GM12878 (cell line): ENCODE measurements at regions not wholly inside any gene's neighbourhood (a gene's known extent, or its start where the extent isn't known, plus 50 kb on each side); places are given as distances from the start of the nearest gene placed in this dataset.

Experiments
- ATAC-seq: fragments of 200-7000 bp; cut with Tn5 transposase; 3 replicates; pipeline ENCODE4 v1.9.1; 2020; ENCODE audit warnings: mild to moderate bottlenecking, moderate library complexity
- BruUV-seq: library from RNA; stranded (reverse); fragments of 400-500 nt; replicated peaks from 2 replicates; lab custom pipeline; 2021; lab: Mats Ljungman, UMichigan
- CTCF ChIA-PET: fragments of 300-600 bp; sonication (Branson Sonifier 250); formaldehyde crosslinking; extraction: SDS; loops from one replicate; lab custom pipeline; 2021; ENCODE audit warnings: inconsistent platforms; lab: Yijun Ruan, JAX
- POLR2A ChIA-PET: fragments of 350-600 bp; formaldehyde crosslinking; extraction: SDS; loops from one replicate; lab custom pipeline; 2021; ENCODE audit warnings: inconsistent platforms; lab: Charles Lee
- RAD21 ChIA-PET: fragments of 300-600 bp; sonication (Branson Sonifier 250); formaldehyde crosslinking; loops from one replicate; lab custom pipeline; 2023; ENCODE audit warnings: antibody characterized with exemption; ENCODE audit not compliant: unreplicated experiment; lab: Charles Lee
- SMC1A ChIA-PET: fragments of 300-600 bp; sonication (Branson Sonifier 250); formaldehyde crosslinking; loops from one replicate; lab custom pipeline; 2023; ENCODE audit not compliant: unreplicated experiment, uncharacterized antibody; lab: Charles Lee
- DNase-seq: peaks from one replicate; pipeline ENCODE4 v3.0.0-alpha.2; 2011; ENCODE audit warnings: low read depth, low spot score
- FAIRE-seq: peaks from 3 replicates; lab custom pipeline; 2011; peaks lifted over from hg19 to GRCh38; lab: Jason Lieb, UNC
- H2AFZ ChIP-seq: 2 replicates; pipeline ENCODE4 v1.6.0; 2011; ENCODE audit warnings: low read depth, low read length, control low read depth; ENCODE audit not compliant: control insufficient read depth
- H3K27ac ChIP-seq: 2 replicates; pipeline ENCODE4 v1.5.1; 2011; ENCODE audit warnings: control low read depth; ENCODE audit not compliant: control insufficient read depth, insufficient read depth
- H3K27me3 ChIP-seq, 2 experiments: replicated peaks in 1 of 2; 2 replicates each; pipeline versions ENCODE4 v1.6.0 to v1.6.1; 2011; ENCODE audit warnings: low read length in 1 of 2; ENCODE audit not compliant: control insufficient read depth in 2 of 2, insufficient read depth in 2 of 2
- H3K36me3 ChIP-seq, 2 experiments: 2 replicates each; pipeline ENCODE4 v1.5.1; 2011; ENCODE audit warnings: low read length in 1 of 2; ENCODE audit not compliant: control insufficient read depth in 2 of 2, insufficient read depth in 2 of 2
- H3K4me1 ChIP-seq: 2 replicates; pipeline ENCODE4 v1.6.1; 2011; ENCODE audit warnings: mild to moderate bottlenecking, low read length, moderate library complexity, mixed read lengths; ENCODE audit not compliant: control insufficient read depth, insufficient read depth
- H3K4me2 ChIP-seq: 2 replicates; pipeline ENCODE4 v1.6.0; 2011; ENCODE audit warnings: control low read depth; ENCODE audit not compliant: control insufficient read depth, insufficient read depth
- H3K4me3 ChIP-seq: fragments of 200-600 bp; sonication (generic); 2 replicates; pipeline ENCODE4 v1.5.1; 2016
- H3K79me2 ChIP-seq: 2 replicates; pipeline ENCODE4 v1.6.0; 2011; ENCODE audit warnings: low read length; ENCODE audit not compliant: control insufficient read depth, insufficient read depth
- H3K9ac ChIP-seq: 2 replicates; pipeline ENCODE4 v1.8.0; 2011; ENCODE audit warnings: low read length, control low read depth, mixed read lengths; ENCODE audit not compliant: control insufficient read depth, insufficient read depth
- H3K9me3 ChIP-seq: replicated peaks from 3 replicates; pipeline ENCODE4 v1.5.1; 2011; ENCODE audit warnings: mild to moderate bottlenecking, low read length; ENCODE audit not compliant: control insufficient read depth, insufficient read depth
- H4K20me1 ChIP-seq: 2 replicates; pipeline ENCODE4 v1.6.0; 2011; ENCODE audit not compliant: control insufficient read depth, insufficient read depth
- ATF3 ChIP-seq: IDR thresholded peaks from 2 replicates; pipeline ENCODE4 v1.6.1; 2011; ENCODE audit warnings: low read depth, mild to moderate bottlenecking, low read length, moderate library complexity, borderline replicate concordance; ENCODE audit errors: extremely low read depth
- REST ChIP-seq: IDR thresholded peaks from 2 replicates; pipeline ENCODE4 v1.6.1; 2012; ENCODE audit warnings: mild to moderate bottlenecking, low read depth, low read length
- TCF7 ChIP-seq: IDR thresholded peaks from 2 replicates; pipeline ENCODE4 v1.6.1; 2014; ENCODE audit warnings: antibody characterized with exemption, borderline replicate concordance
- USF2 ChIP-seq: IDR thresholded peaks from 2 replicates; pipeline ENCODE4 v1.6.1; 2011; ENCODE audit warnings: low read depth, low read length, improper control_type of control experiment, borderline replicate concordance
- WGBS: methylation state at CpG from one replicate; pipeline ENCODE4 v1.1.6; 2016; ENCODE audit warnings: low lambda C conversion rate; ENCODE audit not compliant: insufficient replicate concordance, insufficient coverage; ENCODE audit errors: missing lambda C conversion rate; 5-methylcytosine and 5-hydroxymethylcytosine counted together
- in situ Hi-C: fragments of 300-500 bp; cut with MboI; formaldehyde crosslinking; loops from 9 replicates; pipeline ENCODE4 v1.14.3; 2018; ENCODE audit warnings: mixed read lengths
- intact Hi-C: fragments of 100-400 bp; cut with micrococcal nuclease; formaldehyde crosslinking; loops from one replicate; pipeline ENCODE4 v1.14.2; 2022; ENCODE audit not compliant: unreplicated experiment

GRCh38 chr2:150392614-150393013 lies 94.9 kb downstream of the RND3 start:
- no peak for ATAC-seq
- Histone ChIP-seq H4K20me1 (no peaks in the 10 kb centered on the region), H3K9ac (no peak overlapping the region), H3K4me1 (no peaks in the 10 kb centered on the region), H3K27me3 (no peaks in the 10 kb centered on the region), H3K4me3 (no peak overlapping the region), H2AFZ (no peak overlapping the region), H3K36me3 (no peaks in the 10 kb centered on the region), H3K27ac (no peak overlapping the region), H3K4me2 (no peak overlapping the region), H3K9me3 (no peaks in the 10 kb centered on the region), H3K79me2 (no peaks in the 10 kb centered on the region)
- intact Hi-C loops = no loop called here
- ChIA-PET RAD21 (interaction anchor here (0.8 to 1.5 kb wide), 3 partner anchors 11 to 75 kb away, joined by 3 to 5 read pairs (median 3); no protein-coding TSS in a partner anchor), SMC1A (interaction anchor here (1.0 kb wide), 1 partner anchor 11 kb away, joined by 3 read pairs; no protein-coding TSS in a partner anchor), CTCF (no interaction called here), POLR2A (no interaction called here)
- DNase-seq = no peak
- in situ Hi-C loops = no loop called here
- WGBS = 33% methylated on average over 4 of the region's 4 CpGs
- BruUV-seq = no TSS peak
- no peak for FAIRE-seq
- TF ChIP-seq REST = no peak
- TF ChIP-seq ATF3 = no peak
- no peak for TF ChIP-seq USF2
- no peak for TF ChIP-seq TCF7
